K562 (cell line): ENCODE measurements at regions not wholly inside any gene's neighbourhood (a gene's known extent, or its start where the extent isn't known, plus 50 kb on each side); places are given as distances from the start of the nearest gene placed in this dataset.

ENCODE experiments used
- ATF1 ChIP-seq, 2 experiments: fragments of 450-650 bp in 1 of 2; IDR thresholded peaks; 2 replicates each; pipeline ENCODE4 v1.6.1; 2016; ENCODE audit warnings: missing compliant biosample characterization in 1 of 2, missing genetic modification characterization in 1 of 2
- BCL6 ChIP-seq: fragments of 250-450 bp; sonication (Bioruptor Pico); IDR thresholded peaks from 2 replicates; pipeline ENCODE4 v1.4.0; 2020
- CBFA2T3 ChIP-seq: fragments of 450-650 bp; IDR thresholded peaks from 2 replicates; pipeline ENCODE4 v1.6.1; 2017
- CSDE1 ChIP-seq, 2 experiments: fragments of 450-650 bp; IDR thresholded peaks; 2 replicates each; pipeline ENCODE4 v1.6.1; 2016; ENCODE audit warnings: mild to moderate bottlenecking in 1 of 2
- ESRRB ChIP-seq: fragments of 250-450 bp; sonication (Bioruptor Pico); IDR thresholded peaks from 2 replicates; pipeline ENCODE4 v1.5.0; 2020; ENCODE audit warnings: mild to moderate bottlenecking, moderate library complexity, borderline replicate concordance
- HMG20B ChIP-seq: fragments of 250-450 bp; sonication (Bioruptor Pico); IDR thresholded peaks from 2 replicates; pipeline ENCODE4 v1.5.0; 2021; ENCODE audit warnings: mild to moderate bottlenecking
- MTA2 ChIP-seq: fragments of 450-650 bp; IDR thresholded peaks from 2 replicates; pipeline ENCODE4 v1.6.1; 2016; ENCODE audit warnings: low read depth
- MYNN ChIP-seq, 2 experiments: sonication (generic); formaldehyde crosslinking in 1 of 2; IDR thresholded peaks; 2 replicates each; pipeline versions ENCODE4 v1.5.0 to v1.6.1; 2016 to 2020; ENCODE audit warnings: antibody characterized with exemption in 1 of 2, missing genetic modification reagents in 1 of 2
- PCBP2 ChIP-seq: fragments of 200-400 bp; formaldehyde crosslinking; IDR thresholded peaks from 2 replicates; pipeline ENCODE4 v1.6.1; 2018; ENCODE audit warnings: low read length, low read depth, mild to moderate bottlenecking, moderate library complexity; ENCODE audit not compliant: poor library complexity, severe bottlenecking
- RBM39 ChIP-seq: fragments of 200-400 bp; formaldehyde crosslinking; optimal IDR thresholded peaks from 2 replicates; pipeline ENCODE3; 2018; ENCODE audit warnings: low read depth, low read length
- TCF7L2 ChIP-seq: fragments of 150-350 bp; IDR thresholded peaks from 2 replicates; pipeline ENCODE4 v1.6.1; 2016; ENCODE audit warnings: low read depth, mild to moderate bottlenecking, low read length, moderate library complexity
- TOE1 ChIP-seq, 2 experiments: fragments of 450-650 bp in 1 of 2; sonication (generic) in 1 of 2; formaldehyde crosslinking in 1 of 2; IDR thresholded peaks; 2 replicates each; pipeline versions ENCODE4 v1.7.1 to v1.8.0; 2016 to 2022; ENCODE audit warnings: borderline replicate concordance in 2 of 2, mild to moderate bottlenecking in 2 of 2, antibody characterized with exemption in 1 of 2, inconsistent platforms in 1 of 2, low read depth in 1 of 2, missing genetic modification reagents in 1 of 2, moderate library complexity in 1 of 2
- ZEB2 ChIP-seq: fragments of 450-650 bp; IDR thresholded peaks from 2 replicates; pipeline ENCODE4 v1.6.1; 2016
- ZNF24 ChIP-seq: fragments of 450-650 bp; IDR thresholded peaks from 2 replicates; pipeline ENCODE4 v1.6.1; 2016
- ZNF280A ChIP-seq: fragments of 450-650 bp; IDR thresholded peaks from 2 replicates; pipeline ENCODE4 v1.6.1; 2018; ENCODE audit warnings: mild to moderate bottlenecking, low read depth; ENCODE audit not compliant: partially characterized antibody
- ZNF41 ChIP-seq: fragments of 250-450 bp; sonication (Bioruptor Pico); conservative IDR thresholded peaks from 2 replicates; pipeline ENCODE4 v1.4.0; 2020; ENCODE audit warnings: mild to moderate bottlenecking
- ZNF431 ChIP-seq: sonication (generic); formaldehyde crosslinking; IDR thresholded peaks from 2 replicates; pipeline ENCODE4 v1.8.0; 2022; ENCODE audit warnings: mild to moderate bottlenecking, missing genetic modification reagents
- ZNF644 ChIP-seq: fragments of 200-800 bp; sonication (Bioruptor generic); IDR thresholded peaks from 2 replicates; pipeline ENCODE4 v1.6.1; 2016; ENCODE audit warnings: low read depth, missing genetic modification characterization, missing compliant biosample characterization
- TF ChIP-seq, protein P1 (sequence below), 3 experiments: IDR thresholded peaks in 2 of 3; conservative IDR thresholded peaks in 1 of 3; 2 replicates each; pipeline ENCODE4 v1.5.1; 2011 to 2012; ENCODE audit warnings: low read length in 3 of 3, mild to moderate bottlenecking in 3 of 3, control low read depth in 2 of 3, improper control_type of control experiment in 1 of 3, inconsistent platforms in 1 of 3, low read depth in 1 of 3, mixed read lengths in 1 of 3, moderate library complexity in 1 of 3; ENCODE audit not compliant: insufficient read depth in 2 of 3
- TF ChIP-seq, protein P2 (sequence below): sonication (generic); formaldehyde crosslinking; IDR thresholded peaks from 2 replicates; pipeline ENCODE4 v1.8.1; 2023; ENCODE audit warnings: mild to moderate bottlenecking, missing genetic modification reagents
- TF ChIP-seq, protein P3 (sequence below): fragments of 250-450 bp; sonication (Bioruptor Pico); IDR thresholded peaks from 2 replicates; pipeline ENCODE4 v1.4.0; 2020; ENCODE audit warnings: mild to moderate bottlenecking

- TF ChIP-seq, protein P1, sequence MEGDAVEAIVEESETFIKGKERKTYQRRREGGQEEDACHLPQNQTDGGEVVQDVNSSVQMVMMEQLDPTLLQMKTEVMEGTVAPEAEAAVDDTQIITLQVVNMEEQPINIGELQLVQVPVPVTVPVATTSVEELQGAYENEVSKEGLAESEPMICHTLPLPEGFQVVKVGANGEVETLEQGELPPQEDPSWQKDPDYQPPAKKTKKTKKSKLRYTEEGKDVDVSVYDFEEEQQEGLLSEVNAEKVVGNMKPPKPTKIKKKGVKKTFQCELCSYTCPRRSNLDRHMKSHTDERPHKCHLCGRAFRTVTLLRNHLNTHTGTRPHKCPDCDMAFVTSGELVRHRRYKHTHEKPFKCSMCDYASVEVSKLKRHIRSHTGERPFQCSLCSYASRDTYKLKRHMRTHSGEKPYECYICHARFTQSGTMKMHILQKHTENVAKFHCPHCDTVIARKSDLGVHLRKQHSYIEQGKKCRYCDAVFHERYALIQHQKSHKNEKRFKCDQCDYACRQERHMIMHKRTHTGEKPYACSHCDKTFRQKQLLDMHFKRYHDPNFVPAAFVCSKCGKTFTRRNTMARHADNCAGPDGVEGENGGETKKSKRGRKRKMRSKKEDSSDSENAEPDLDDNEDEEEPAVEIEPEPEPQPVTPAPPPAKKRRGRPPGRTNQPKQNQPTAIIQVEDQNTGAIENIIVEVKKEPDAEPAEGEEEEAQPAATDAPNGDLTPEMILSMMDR (IDR thresholded peaks at IDR 0.05 in 2 of 3, conservative IDR thresholded peaks at IDR 0.05 in 1 of 3; ENCODE audit: insufficient read depth in 2 of 3, low read depth in 1 of 3, low read length in 3 of 3): peak in 1 of 3 experiments; percentile 17; a peak in 2 of 6 replicates
- no peak for TF ChIP-seq ZNF41 (CRISPR knock-in tag)
- TF ChIP-seq MYNN (IDR thresholded peaks at IDR 0.05): peak; percentile 64; the same call in 1 of the 2 replicates
- no peak for TF ChIP-seq MYNN (CRISPR knock-in tag; IDR thresholded peaks at IDR 0.05)
- no peak for TF ChIP-seq CSDE1 (IDR thresholded peaks at IDR 0.05)
- TF ChIP-seq ZNF24: peak; percentile 62
- TF ChIP-seq ZNF280A: no peak
- peak; percentile 37 for TF ChIP-seq MTA2
- TF ChIP-seq, protein P2, sequence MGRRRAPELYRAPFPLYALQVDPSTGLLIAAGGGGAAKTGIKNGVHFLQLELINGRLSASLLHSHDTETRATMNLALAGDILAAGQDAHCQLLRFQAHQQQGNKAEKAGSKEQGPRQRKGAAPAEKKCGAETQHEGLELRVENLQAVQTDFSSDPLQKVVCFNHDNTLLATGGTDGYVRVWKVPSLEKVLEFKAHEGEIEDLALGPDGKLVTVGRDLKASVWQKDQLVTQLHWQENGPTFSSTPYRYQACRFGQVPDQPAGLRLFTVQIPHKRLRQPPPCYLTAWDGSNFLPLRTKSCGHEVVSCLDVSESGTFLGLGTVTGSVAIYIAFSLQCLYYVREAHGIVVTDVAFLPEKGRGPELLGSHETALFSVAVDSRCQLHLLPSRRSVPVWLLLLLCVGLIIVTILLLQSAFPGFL (CRISPR knock-in tag): no peak
- no peak for TF ChIP-seq PCBP2
- TF ChIP-seq, protein P3, sequence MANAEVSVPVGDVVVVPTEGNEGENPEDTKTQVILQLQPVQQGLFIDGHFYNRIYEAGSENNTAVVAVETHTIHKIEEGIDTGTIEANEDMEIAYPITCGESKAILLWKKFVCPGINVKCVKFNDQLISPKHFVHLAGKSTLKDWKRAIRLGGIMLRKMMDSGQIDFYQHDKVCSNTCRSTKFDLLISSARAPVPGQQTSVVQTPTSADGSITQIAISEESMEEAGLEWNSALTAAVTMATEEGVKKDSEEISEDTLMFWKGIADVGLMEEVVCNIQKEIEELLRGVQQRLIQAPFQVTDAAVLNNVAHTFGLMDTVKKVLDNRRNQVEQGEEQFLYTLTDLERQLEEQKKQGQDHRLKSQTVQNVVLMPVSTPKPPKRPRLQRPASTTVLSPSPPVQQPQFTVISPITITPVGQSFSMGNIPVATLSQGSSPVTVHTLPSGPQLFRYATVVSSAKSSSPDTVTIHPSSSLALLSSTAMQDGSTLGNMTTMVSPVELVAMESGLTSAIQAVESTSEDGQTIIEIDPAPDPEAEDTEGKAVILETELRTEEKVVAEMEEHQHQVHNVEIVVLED (CRISPR knock-in tag): peak; percentile 59; the same call in 1 of the 2 replicates
- peak; percentile 36 for TF ChIP-seq RBM39
- no peak for TF ChIP-seq TCF7L2
- TF ChIP-seq ZEB2: no peak
- no peak for TF ChIP-seq HMG20B (CRISPR knock-in tag)
- no peak for TF ChIP-seq ATF1 (CRISPR knock-in tag; IDR thresholded peaks at IDR 0.05)
- TF ChIP-seq ATF1 (tag; IDR thresholded peaks at IDR 0.05): peak; percentile 88
- TF ChIP-seq BCL6: no peak
- TF ChIP-seq ZNF644 (tag): no peak
- no peak for TF ChIP-seq ZNF431 (CRISPR knock-in tag)
- TF ChIP-seq ESRRB (CRISPR knock-in tag): no peak
- TF ChIP-seq TOE1 (IDR thresholded peaks at IDR 0.05; ENCODE audit: borderline replicate concordance): no peak
- no peak for TF ChIP-seq TOE1 (CRISPR knock-in tag; IDR thresholded peaks at IDR 0.05; ENCODE audit: borderline replicate concordance, low read depth)
- peak; percentile 90 for TF ChIP-seq CBFA2T3
Measured at GRCh38 chr12:28130625-28131598, 59.3 kb upstream of the CCDC91 start (continued).
